ENCODE measurements at regions not wholly inside any gene's neighbourhood (a gene's known extent, or its start where the extent isn't known, plus 50 kb on each side); places are given as distances from the start of the nearest gene placed in this dataset.

- in situ Hi-C loops (cut with HindIII; ENCODE audit: extremely low pct_ligation_motif_present, low pct_unique_long_range_greater_than_20kb), result no loop called here
Measured at GRCh38 chrX:8913655-8914409, 112.6 kb upstream of the FAM9A start.

More at GRCh38 chrX:8913655-8914409, 112.6 kb upstream of the FAM9A start:
- no peaks in the 10 kb centered on the region for H3K27me3 ChIP-seq (ENCODE audit: control insufficient read depth in 1 of 2, insufficient read depth in 2 of 2, low read length in 2 of 2)
- no peaks in the 10 kb centered on the region for H3K4me1 ChIP-seq (ENCODE audit: insufficient read depth, low read length)
- H3K4me3 ChIP-seq (replicated peaks in 1 of 3; ENCODE audit: insufficient read depth in 1 of 3, low read depth in 2 of 3, low read length in 3 of 3), result no peak overlapping the region
- FAIRE-seq, result no peak
- H3K9me3 ChIP-seq (ENCODE audit: low read length), result no peaks in the 10 kb centered on the region
- H3K9ac ChIP-seq (ENCODE audit: insufficient read depth, low read depth, low read length), result no peak overlapping the region
- TF ChIP-seq ZBTB8A (CRISPR knock-in tag; IDR thresholded peaks at IDR 0.05; ENCODE audit: borderline replicate concordance, low read depth) (no peak), ZNF800 (CRISPR knock-in tag; IDR thresholded peaks at IDR 0.05) (no peak), HIVEP1 (CRISPR knock-in tag; IDR thresholded peaks at IDR 0.05) (no peak), REXO4 (CRISPR knock-in tag; IDR thresholded peaks at IDR 0.05; ENCODE audit: borderline replicate concordance) (no peak), KDM1A (CRISPR knock-in tag; IDR thresholded peaks at IDR 0.05) (no peak), EED (CRISPR knock-in tag; IDR thresholded peaks at IDR 0.05) (no peak), REPIN1 (CRISPR knock-in tag; IDR thresholded peaks at IDR 0.05; ENCODE audit: borderline replicate concordance, low read depth) (no peak), ZZZ3 (CRISPR knock-in tag; IDR thresholded peaks at IDR 0.05; ENCODE audit: borderline replicate concordance) (no peak), THAP8 (CRISPR knock-in tag; IDR thresholded peaks at IDR 0.05; ENCODE audit: borderline replicate concordance) (no peak)
- POLR2A ChIA-PET, result no interaction called here
- no peak overlapping the region for H3K4me2 ChIP-seq (ENCODE audit: low read depth, low read length)
- BruUV-seq (replicated peaks), result no TSS peak
- WGBS (ENCODE audit: low lambda C conversion rate), result 2% methylated on average over 5 of the region's 6 CpGs
- intact Hi-C loops (cut with micrococcal nuclease; ENCODE audit: unreplicated experiment), result no loop called here
- H2AFZ ChIP-seq (ENCODE audit: low read length), result no peak overlapping the region
- H3K79me2 ChIP-seq (ENCODE audit: insufficient read depth, low read length), result no peaks in the 10 kb centered on the region
- no peak overlapping the region for H3K27ac ChIP-seq (ENCODE audit: extremely low read length, insufficient read depth, low read length)
- CTCF ChIA-PET (ENCODE audit: low intra/inter-chr PET ratio, low total read pairs), result no interaction called here
- DNase-seq (ENCODE audit: low spot score), result no peak
- ATAC-seq, result no peak
- no peaks in the 10 kb centered on the region for H4K20me1 ChIP-seq (ENCODE audit: insufficient read depth, low read length)
- no peaks in the 10 kb centered on the region for H3K36me3 ChIP-seq (replicated peaks in 1 of 2; ENCODE audit: control insufficient read depth in 1 of 2, insufficient read depth in 2 of 2, low read length in 2 of 2)
